Gastroesophageal sphincter (tissue), 3 donors: ENCODE measurements at regions not wholly inside any gene's neighbourhood (a gene's known extent, or its start where the extent isn't known, plus 50 kb on each side); places are given as distances from the start of the nearest gene placed in this dataset.

ENCODE experiments used
- EP300 ChIP-seq: sonication (generic); formaldehyde crosslinking; IDR thresholded peaks from one replicate; pipeline ENCODE4 v1.6.1; 2017; ENCODE audit warnings: antibody characterized with exemption, mild to moderate bottlenecking
- POLR2A ChIP-seq, 2 donors: fragments of 450-650 bp; IDR thresholded peaks; one replicate each; pipeline ENCODE4 v1.6.1; 2017; ENCODE audit warnings: antibody characterized with exemption in 2 of 2, mild to moderate bottlenecking in 2 of 2, moderate library complexity in 1 of 2
- POLR2AphosphoS5 ChIP-seq: sonication (generic); formaldehyde crosslinking; IDR thresholded peaks from one replicate; pipeline ENCODE4 v1.6.1; 2017; ENCODE audit warnings: antibody characterized with exemption
- TF ChIP-seq, protein P1 (sequence below), 4 experiments: fragments of 200-600 bp in 2 of 4; fragments of 450-650 bp in 2 of 4; sonication (generic) in 1 of 4; IDR thresholded peaks; one replicate each; pipeline ENCODE4 v1.5.1; 2017 to 2019; ENCODE audit warnings: antibody characterized with exemption in 4 of 4, mild to moderate bottlenecking in 2 of 4, moderate library complexity in 2 of 4

GRCh38 chr2:118611691-118612090, 235.8 kb downstream of the EN1 start:
- no peak for TF ChIP-seq POLR2A (IDR thresholded peaks at IDR 0.05)
- TF ChIP-seq, protein P1, sequence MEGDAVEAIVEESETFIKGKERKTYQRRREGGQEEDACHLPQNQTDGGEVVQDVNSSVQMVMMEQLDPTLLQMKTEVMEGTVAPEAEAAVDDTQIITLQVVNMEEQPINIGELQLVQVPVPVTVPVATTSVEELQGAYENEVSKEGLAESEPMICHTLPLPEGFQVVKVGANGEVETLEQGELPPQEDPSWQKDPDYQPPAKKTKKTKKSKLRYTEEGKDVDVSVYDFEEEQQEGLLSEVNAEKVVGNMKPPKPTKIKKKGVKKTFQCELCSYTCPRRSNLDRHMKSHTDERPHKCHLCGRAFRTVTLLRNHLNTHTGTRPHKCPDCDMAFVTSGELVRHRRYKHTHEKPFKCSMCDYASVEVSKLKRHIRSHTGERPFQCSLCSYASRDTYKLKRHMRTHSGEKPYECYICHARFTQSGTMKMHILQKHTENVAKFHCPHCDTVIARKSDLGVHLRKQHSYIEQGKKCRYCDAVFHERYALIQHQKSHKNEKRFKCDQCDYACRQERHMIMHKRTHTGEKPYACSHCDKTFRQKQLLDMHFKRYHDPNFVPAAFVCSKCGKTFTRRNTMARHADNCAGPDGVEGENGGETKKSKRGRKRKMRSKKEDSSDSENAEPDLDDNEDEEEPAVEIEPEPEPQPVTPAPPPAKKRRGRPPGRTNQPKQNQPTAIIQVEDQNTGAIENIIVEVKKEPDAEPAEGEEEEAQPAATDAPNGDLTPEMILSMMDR (IDR thresholded peaks at IDR 0.05), result no peak
- no peak for TF ChIP-seq POLR2AphosphoS5
- TF ChIP-seq EP300, result no peak
